ENCODE measurements at regions not wholly inside any gene's neighbourhood (a gene's known extent, or its start where the extent isn't known, plus 50 kb on each side); places are given as distances from the start of the nearest gene placed in this dataset.

DNA sequence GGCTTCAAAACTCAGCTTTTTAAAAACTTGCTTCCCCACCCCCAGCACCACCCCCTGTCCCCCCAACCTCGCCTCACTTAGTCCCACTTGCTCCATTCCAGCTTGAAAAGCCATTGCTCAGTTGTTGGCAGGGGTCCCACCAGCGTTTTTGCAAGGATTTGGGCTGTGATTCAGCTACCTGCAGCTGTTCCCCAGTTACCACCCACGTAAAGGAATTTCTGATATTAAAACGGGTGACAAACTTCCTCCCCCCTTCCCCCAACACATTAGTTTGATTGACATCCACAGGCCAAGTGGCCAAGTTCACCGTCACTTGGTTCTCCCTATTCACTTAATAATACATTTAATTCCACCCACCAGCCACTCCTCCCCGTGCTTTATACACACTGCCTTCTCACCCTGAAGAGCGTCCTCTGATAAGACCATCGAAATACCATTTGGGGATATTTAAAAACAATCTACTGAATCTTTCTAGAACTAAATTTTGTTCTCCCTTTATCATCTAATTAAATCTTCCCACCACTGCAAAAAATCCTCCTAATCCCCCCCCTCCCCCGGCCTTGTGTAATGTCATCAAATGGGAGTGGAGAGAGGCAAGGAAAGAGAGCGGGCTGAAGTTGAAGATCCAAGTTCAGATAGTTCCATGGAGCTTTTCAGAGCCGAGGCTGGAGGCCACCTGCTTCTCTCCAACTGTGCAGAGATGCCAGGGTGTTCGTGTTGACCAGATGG, 55.1 kb downstream of the SOX9 start:
- H3K4me3 ChIP-seq (ENCODE audit: low read depth, low read length): no peak overlapping the region
- no peak overlapping the region for H3K9ac ChIP-seq (ENCODE audit: low read length)
- peaks cover 14% of the 10 kb centered on the region; the same call in 1 of the 2 replicates for H3K4me1 ChIP-seq (ENCODE audit: control insufficient read depth, insufficient read depth, low read length)
- H3K9me3 ChIP-seq (ENCODE audit: control insufficient read depth, insufficient read depth, low read depth, low read length): no peaks in the 10 kb centered on the region
- no peaks in the 10 kb centered on the region for H3K27me3 ChIP-seq (ENCODE audit: control insufficient read depth, insufficient read depth, low read length)
- no peaks in the 10 kb centered on the region for H3K36me3 ChIP-seq (ENCODE audit: control insufficient read depth, insufficient read depth, low read length)
- no peak overlapping the region for H3K27ac ChIP-seq (ENCODE audit: low read depth, low read length)

DNA sequence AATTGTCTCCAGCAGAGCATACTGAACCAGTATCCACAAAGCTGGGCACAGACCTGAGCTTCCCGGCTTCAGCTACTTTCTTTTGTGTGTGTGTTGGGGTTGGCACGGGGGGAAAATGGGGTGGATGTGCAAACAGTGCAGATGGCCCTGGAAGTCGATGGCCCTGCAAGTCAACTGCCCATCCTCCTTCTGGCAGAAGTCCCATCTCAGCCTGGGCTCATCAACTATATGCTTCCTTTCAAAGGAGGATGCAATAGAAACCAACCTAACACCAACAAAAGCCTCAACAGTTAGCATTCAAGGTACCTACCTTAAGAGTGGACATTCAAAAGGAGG, 55.7 kb downstream of the SOX9 start:
- no peak overlapping the region for H3K9ac ChIP-seq (ENCODE audit: low read length)
- H3K9me3 ChIP-seq (ENCODE audit: control insufficient read depth, insufficient read depth, low read depth, low read length): no peaks in the 10 kb centered on the region
- no peaks in the 10 kb centered on the region for H3K36me3 ChIP-seq (ENCODE audit: control insufficient read depth, insufficient read depth, low read length)
- H3K27ac ChIP-seq (ENCODE audit: low read depth, low read length): no peak overlapping the region
- H3K27me3 ChIP-seq (ENCODE audit: control insufficient read depth, insufficient read depth, low read length): no peaks in the 10 kb centered on the region
- H3K4me3 ChIP-seq (ENCODE audit: low read depth, low read length): no peak overlapping the region
- peaks cover 14% of the 10 kb centered on the region; the same call in 1 of the 2 replicates for H3K4me1 ChIP-seq (ENCODE audit: control insufficient read depth, insufficient read depth, low read length)

- no peak overlapping the region for H3K27ac ChIP-seq (ENCODE audit: low read depth, low read length)
Measured at GRCh38 chr17:72176951-72177660, 56.3 kb downstream of the SOX9 start.

DNA sequence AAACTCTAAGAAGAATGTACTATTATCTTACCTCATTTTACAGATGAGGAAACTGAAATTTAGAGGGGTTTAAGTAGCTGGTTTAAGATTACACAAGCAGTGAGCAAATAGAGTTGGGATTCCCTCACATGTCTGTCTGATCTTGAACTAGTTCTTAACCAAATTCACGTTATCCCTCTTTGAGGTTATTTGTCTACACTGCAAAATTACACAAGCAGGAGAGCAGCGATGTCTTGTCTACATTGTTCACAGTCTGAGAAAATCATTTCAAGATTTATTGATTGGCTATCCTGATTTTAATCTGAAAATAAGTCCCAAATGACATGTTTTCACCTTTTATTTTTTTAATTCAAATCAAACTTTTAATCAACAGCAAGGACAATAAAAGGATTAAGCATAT, 56.9 kb downstream of the SOX9 start:
- Histone ChIP-seq H3K27ac (ENCODE audit: low read depth, low read length) (no peak overlapping the region), H3K4me3 (ENCODE audit: low read depth, low read length) (no peak overlapping the region), H3K9me3 (ENCODE audit: control insufficient read depth, insufficient read depth, low read depth, low read length) (no peaks in the 10 kb centered on the region), H3K4me1 (ENCODE audit: control insufficient read depth, insufficient read depth, low read length) (peaks cover 18% of the 10 kb centered on the region), H3K27me3 (ENCODE audit: control insufficient read depth, insufficient read depth, low read length) (no peaks in the 10 kb centered on the region), H3K9ac (ENCODE audit: low read length) (no peak overlapping the region), H3K36me3 (ENCODE audit: control insufficient read depth, insufficient read depth, low read length) (no peaks in the 10 kb centered on the region)

More at GRCh38 chr17:72176951-72177660, 56.3 kb downstream of the SOX9 start:
- no peaks in the 10 kb centered on the region for H3K9me3 ChIP-seq (ENCODE audit: control insufficient read depth, insufficient read depth, low read depth, low read length)
- H3K4me3 ChIP-seq (ENCODE audit: low read depth, low read length): no peak overlapping the region
- H3K27me3 ChIP-seq (ENCODE audit: control insufficient read depth, insufficient read depth, low read length): no peaks in the 10 kb centered on the region
- no peak overlapping the region for H3K9ac ChIP-seq (ENCODE audit: low read length)
- peaks cover 13% of the 10 kb centered on the region for H3K4me1 ChIP-seq (ENCODE audit: control insufficient read depth, insufficient read depth, low read length)
- H3K36me3 ChIP-seq (ENCODE audit: control insufficient read depth, insufficient read depth, low read length): no peaks in the 10 kb centered on the region

DNA sequence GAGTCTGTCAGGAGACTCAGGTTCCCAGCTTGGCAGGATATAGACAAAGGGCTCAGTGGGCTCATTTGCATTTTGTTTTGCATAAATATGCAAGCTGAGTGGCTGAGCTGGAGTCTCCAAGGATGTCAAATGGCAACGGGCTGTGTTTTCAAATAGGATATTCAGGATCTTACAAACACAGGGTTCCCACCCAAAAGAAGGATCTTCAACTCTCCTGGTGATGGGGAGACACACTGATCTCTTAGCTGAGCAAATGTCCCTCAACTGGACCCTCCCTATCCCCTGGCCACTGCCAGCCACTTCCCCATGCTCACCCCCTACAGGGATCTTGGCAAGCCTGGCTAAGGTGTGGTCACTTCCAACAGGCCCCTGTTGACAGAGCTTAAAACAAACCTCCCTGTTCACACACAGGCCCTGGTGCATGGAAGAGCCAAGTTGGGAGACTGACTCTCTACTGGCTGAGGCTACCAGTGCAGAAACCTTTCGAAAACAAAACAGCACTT, 61.6 kb downstream of the SOX9 start:
- H3K4me3 ChIP-seq (ENCODE audit: low read depth, low read length): no peak overlapping the region
- H3K36me3 ChIP-seq (ENCODE audit: control insufficient read depth, insufficient read depth, low read length): no peaks in the 10 kb centered on the region
- H3K9me3 ChIP-seq (ENCODE audit: control insufficient read depth, insufficient read depth, low read depth, low read length): no peaks in the 10 kb centered on the region
- H3K9ac ChIP-seq (ENCODE audit: low read length): no peak overlapping the region
- H3K27me3 ChIP-seq (ENCODE audit: control insufficient read depth, insufficient read depth, low read length): no peaks in the 10 kb centered on the region
- H3K4me1 ChIP-seq (ENCODE audit: control insufficient read depth, insufficient read depth, low read length): peaks cover 18% of the 10 kb centered on the region
- no peak overlapping the region for H3K27ac ChIP-seq (ENCODE audit: low read depth, low read length)

DNA sequence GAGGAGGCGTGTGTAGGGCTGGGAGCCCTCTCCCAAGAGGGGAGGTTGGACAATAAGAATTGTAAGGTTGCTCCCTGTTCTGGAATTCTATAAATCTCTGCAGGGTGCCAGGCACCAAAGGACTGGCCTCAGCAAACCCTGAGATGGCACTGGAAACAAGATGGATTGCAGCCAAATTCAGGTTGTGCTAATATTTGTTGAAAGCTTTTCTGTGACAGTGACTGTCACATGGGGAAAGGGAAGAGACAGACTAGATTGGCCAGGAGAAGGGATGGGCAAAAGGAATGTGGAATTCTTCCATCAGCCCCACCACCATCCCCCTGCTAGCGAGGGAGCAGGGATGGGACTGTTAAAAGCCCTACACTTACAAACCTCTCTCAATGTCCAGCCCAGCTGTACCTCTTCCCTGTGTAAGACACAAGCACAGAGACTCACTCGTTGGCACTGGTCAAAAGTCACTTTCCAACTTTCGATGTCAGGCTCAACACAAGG, 62.4 kb downstream of the SOX9 start:
- Histone ChIP-seq H3K36me3 (ENCODE audit: control insufficient read depth, insufficient read depth, low read length) (no peaks in the 10 kb centered on the region), H3K9me3 (ENCODE audit: control insufficient read depth, insufficient read depth, low read depth, low read length) (no peaks in the 10 kb centered on the region), H3K4me3 (ENCODE audit: low read depth, low read length) (no peak overlapping the region), H3K27ac (ENCODE audit: low read depth, low read length) (no peak overlapping the region), H3K27me3 (ENCODE audit: control insufficient read depth, insufficient read depth, low read length) (no peaks in the 10 kb centered on the region), H3K9ac (ENCODE audit: low read length) (no peak overlapping the region), H3K4me1 (ENCODE audit: control insufficient read depth, insufficient read depth, low read length) (peaks cover 18% of the 10 kb centered on the region)

DNA sequence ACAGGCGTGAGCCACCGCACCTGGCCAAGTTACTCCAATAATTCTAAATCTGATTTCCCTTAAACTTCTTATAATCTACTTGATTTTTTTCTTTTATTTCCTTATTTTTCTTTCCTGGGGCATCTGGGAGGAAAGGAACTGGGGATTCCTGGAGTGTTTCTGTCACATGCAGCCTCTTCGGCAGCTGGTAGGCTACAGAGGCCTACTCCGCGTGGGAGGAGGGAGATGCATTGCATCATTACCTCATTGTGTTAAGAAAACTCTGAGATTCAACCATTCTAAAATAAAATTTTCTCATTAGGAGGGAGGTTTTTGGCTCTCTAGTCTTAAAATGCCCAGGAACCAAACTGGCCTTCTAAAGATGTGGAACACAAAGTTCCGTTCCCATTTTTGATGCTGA, 64.0 kb downstream of the SOX9 start:
- no peaks in the 10 kb centered on the region for H3K27me3 ChIP-seq (ENCODE audit: control insufficient read depth, insufficient read depth, low read length)
- H3K9me3 ChIP-seq (ENCODE audit: control insufficient read depth, insufficient read depth, low read depth, low read length): peaks cover 5% of the 10 kb centered on the region; the same call in 1 of the 2 replicates
- no peak overlapping the region for H3K27ac ChIP-seq (ENCODE audit: low read depth, low read length)
- no peak overlapping the region for H3K9ac ChIP-seq (ENCODE audit: low read length)
- H3K36me3 ChIP-seq (ENCODE audit: control insufficient read depth, insufficient read depth, low read length): no peaks in the 10 kb centered on the region
- H3K4me3 ChIP-seq (ENCODE audit: low read depth, low read length): no peak overlapping the region
- peaks cover 18% of the 10 kb centered on the region for H3K4me1 ChIP-seq (ENCODE audit: control insufficient read depth, insufficient read depth, low read length)

DNA sequence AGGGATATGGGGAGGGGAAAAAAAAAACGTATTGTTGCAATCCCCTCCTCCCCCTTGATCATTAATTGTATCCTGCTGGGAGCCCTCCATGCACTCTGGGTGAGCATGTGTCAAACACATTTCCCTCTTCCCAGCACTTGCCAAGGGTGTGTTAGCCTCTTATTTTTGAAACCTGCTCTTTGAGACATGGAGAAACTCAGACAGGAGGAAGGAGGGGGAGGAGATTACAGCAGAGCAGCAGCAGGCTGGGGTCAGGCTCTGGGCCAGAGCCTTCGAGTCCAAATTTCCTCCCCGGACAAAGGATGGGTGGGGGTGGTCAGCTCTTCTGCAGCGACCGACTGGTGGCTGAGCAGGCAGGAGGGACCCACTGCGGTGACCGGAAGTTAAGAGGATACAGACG, 64.7 kb downstream of the SOX9 start:
- Histone ChIP-seq H3K4me1 (ENCODE audit: control insufficient read depth, insufficient read depth, low read length) (peaks cover 18% of the 10 kb centered on the region), H3K36me3 (ENCODE audit: control insufficient read depth, insufficient read depth, low read length) (no peaks in the 10 kb centered on the region), H3K27me3 (ENCODE audit: control insufficient read depth, insufficient read depth, low read length) (no peaks in the 10 kb centered on the region)

DNA sequence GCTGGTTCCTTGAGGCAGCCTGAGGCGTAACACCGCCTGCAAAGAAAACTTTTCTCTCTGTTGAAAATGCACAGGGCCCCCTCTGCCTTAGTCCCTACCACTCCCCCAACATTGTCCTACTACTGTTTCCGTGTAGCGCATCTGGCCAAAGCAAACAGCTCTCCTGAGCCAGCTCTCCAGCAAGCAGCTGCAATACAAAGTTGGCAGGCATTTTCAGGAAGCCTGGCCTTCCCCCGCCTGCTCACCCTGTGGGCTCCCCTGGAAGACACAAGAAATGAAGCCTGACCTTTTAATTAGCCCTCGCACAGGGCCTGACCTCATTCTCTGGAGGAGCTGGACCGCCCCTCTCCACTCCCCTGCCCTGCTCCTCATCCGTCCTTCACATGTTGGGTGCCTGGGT, 66.7 kb downstream of the SOX9 start:
- no peak overlapping the region for H3K27ac ChIP-seq (ENCODE audit: low read depth, low read length)
- H3K9ac ChIP-seq (ENCODE audit: low read length): no peak overlapping the region
- no peak overlapping the region for H3K4me3 ChIP-seq (ENCODE audit: low read depth, low read length)
- H3K27me3 ChIP-seq (ENCODE audit: control insufficient read depth, insufficient read depth, low read length): no peaks in the 10 kb centered on the region
- H3K4me1 ChIP-seq (ENCODE audit: control insufficient read depth, insufficient read depth, low read length): peaks cover 11% of the 10 kb centered on the region
- peaks cover 5% of the 10 kb centered on the region; the same call in 1 of the 2 replicates for H3K9me3 ChIP-seq (ENCODE audit: control insufficient read depth, insufficient read depth, low read depth, low read length)
- no peaks in the 10 kb centered on the region for H3K36me3 ChIP-seq (ENCODE audit: control insufficient read depth, insufficient read depth, low read length)

More for the DNA sequence above, 64.7 kb downstream of the SOX9 start:
- no peak overlapping the region for H3K9ac ChIP-seq (ENCODE audit: low read length)
- H3K27ac ChIP-seq (ENCODE audit: low read depth, low read length): no peak overlapping the region
- peaks cover 5% of the 10 kb centered on the region; the same call in 1 of the 2 replicates for H3K9me3 ChIP-seq (ENCODE audit: control insufficient read depth, insufficient read depth, low read depth, low read length)
- no peak overlapping the region for H3K4me3 ChIP-seq (ENCODE audit: low read depth, low read length)

GRCh38 chr17:72188801-72189200, 68.0 kb downstream of the SOX9 start:
- Histone ChIP-seq H3K4me3 (ENCODE audit: low read depth, low read length) (no peak overlapping the region), H3K27me3 (ENCODE audit: control insufficient read depth, insufficient read depth, low read length) (no peaks in the 10 kb centered on the region), H3K27ac (ENCODE audit: low read depth, low read length) (no peak overlapping the region), H3K9me3 (ENCODE audit: control insufficient read depth, insufficient read depth, low read depth, low read length) (peaks cover 5% of the 10 kb centered on the region; the same call in 1 of the 2 replicates), H3K36me3 (ENCODE audit: control insufficient read depth, insufficient read depth, low read length) (no peaks in the 10 kb centered on the region), H3K4me1 (ENCODE audit: control insufficient read depth, insufficient read depth, low read length) (no peaks in the 10 kb centered on the region; the same call in 1 of the 2 replicates), H3K9ac (ENCODE audit: low read length) (no peak overlapping the region)

Measured in HUES6 (cell line).